Fibroblast of lung (primary cell): ENCODE measurements at regions not wholly inside any gene's neighbourhood (a gene's known extent, or its start where the extent isn't known, plus 50 kb on each side); places are given as distances from the start of the nearest gene placed in this dataset.

ENCODE experiments used
- DNase-seq, 2 donors: peaks; one replicate each; pipeline versions ENCODE4 v3.0.0 to v3.0.0-alpha.2; 2010; ENCODE audit warnings: low read depth in 2 of 2
- H2AFZ ChIP-seq: 2 replicates; pipeline ENCODE4 v1.5.1; 2012; ENCODE audit warnings: low read length, control low read depth, inconsistent platforms
- H3K27ac ChIP-seq: 2 replicates; pipeline ENCODE4 v1.5.1; 2011; ENCODE audit warnings: low read length, control low read depth; ENCODE audit not compliant: insufficient read depth
- H3K27me3 ChIP-seq: 2 replicates; pipeline ENCODE4 v1.5.1; 2011; ENCODE audit warnings: mild to moderate bottlenecking, low read length; ENCODE audit not compliant: control insufficient read depth, insufficient read depth
- H3K36me3 ChIP-seq: 2 replicates; pipeline ENCODE4 v1.5.1; 2011; ENCODE audit warnings: low read length; ENCODE audit not compliant: control insufficient read depth, insufficient read depth
- H3K4me1 ChIP-seq: 2 replicates; pipeline ENCODE4 v1.5.1; 2011; ENCODE audit warnings: low read length; ENCODE audit not compliant: control insufficient read depth, insufficient read depth; ENCODE audit errors: extremely low read depth
- H3K4me2 ChIP-seq: 2 replicates; pipeline ENCODE4 v1.5.1; 2011; ENCODE audit warnings: low read length, control low read depth; ENCODE audit not compliant: insufficient read depth; ENCODE audit errors: extremely low read depth
- H3K4me3 ChIP-seq, 4 experiments: fragments of 200-600 bp in 1 of 4; sonication (generic) in 1 of 4; replicated peaks in 1 of 4; 2 replicates each; pipeline ENCODE4 v1.5.1; 2011 to 2016; ENCODE audit warnings: low read length in 4 of 4, low read depth in 3 of 4, mild to moderate bottlenecking in 3 of 4, control low read depth in 2 of 4, inconsistent platforms in 1 of 4, mixed read lengths in 1 of 4; ENCODE audit not compliant: insufficient read depth in 1 of 4; ENCODE audit errors: control extremely low read depth in 1 of 4
- H3K79me2 ChIP-seq: 2 replicates; pipeline ENCODE4 v1.5.1; 2012; ENCODE audit warnings: mild to moderate bottlenecking, low read length, inconsistent platforms; ENCODE audit not compliant: control insufficient read depth, insufficient read depth
- H3K9ac ChIP-seq: 2 replicates; pipeline ENCODE4 v1.5.1; 2011; ENCODE audit warnings: mild to moderate bottlenecking, low read length, control low read depth; ENCODE audit not compliant: insufficient read depth
- H3K9me3 ChIP-seq: 2 replicates; pipeline ENCODE4 v1.5.1; 2012; ENCODE audit warnings: low read depth, low read length; ENCODE audit not compliant: control insufficient read depth, insufficient read depth
- H4K20me1 ChIP-seq: 2 replicates; pipeline ENCODE4 v1.5.1; 2011; ENCODE audit warnings: low read length; ENCODE audit not compliant: control insufficient read depth, insufficient read depth; ENCODE audit errors: extremely low read depth
- EZH2 ChIP-seq: IDR thresholded peaks from 2 replicates; pipeline ENCODE4 v1.5.1; 2012; ENCODE audit warnings: low read length, control low read depth, mild to moderate bottlenecking; ENCODE audit errors: missing control alignments
- TF ChIP-seq, protein P1 (sequence below), 2 donors: IDR thresholded peaks in 1 of 2; conservative IDR thresholded peaks in 1 of 2; 1 replicate in 1 of 2; 2 replicates in 1 of 2; pipeline ENCODE4 v1.5.1; 2011 to 2012; ENCODE audit warnings: low read length in 2 of 2, control low read depth in 1 of 2, inconsistent platforms in 1 of 2, low read depth in 1 of 2, mild to moderate bottlenecking in 1 of 2

DNA sequence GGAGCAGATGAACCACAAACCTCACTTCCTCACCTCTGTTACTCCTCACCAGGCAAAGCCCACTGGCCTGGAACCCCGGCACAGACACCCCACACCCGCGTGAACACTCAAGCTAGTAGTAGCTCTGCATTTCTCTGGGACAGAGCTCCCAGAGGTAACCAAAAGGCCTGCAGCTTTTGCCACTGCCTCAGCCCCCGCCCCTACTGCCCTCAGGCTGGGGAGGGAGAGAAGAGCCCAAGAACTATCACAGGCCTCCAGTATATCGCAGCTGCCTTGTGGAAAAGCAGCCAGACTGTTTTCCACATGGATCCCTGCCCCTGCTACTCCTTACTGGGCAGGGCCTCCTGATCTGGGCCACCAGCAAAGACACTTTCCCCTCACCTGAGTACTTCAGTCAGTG lies 728.7 kb upstream of the ACTRT1 start:
- Histone ChIP-seq H3K79me2 (no peaks in the 10 kb centered on the region), H3K36me3 (no peaks in the 10 kb centered on the region), H3K9me3 (no peaks in the 10 kb centered on the region), H3K27me3 (no peaks in the 10 kb centered on the region), H3K4me2 (no peak overlapping the region), H3K27ac (no peak overlapping the region), H3K4me1 (no peaks in the 10 kb centered on the region), H3K4me3 (no peak overlapping the region), H3K9ac (no peak overlapping the region), H4K20me1 (no peaks in the 10 kb centered on the region), H2AFZ (no peak overlapping the region)
- no peak for TF ChIP-seq EZH2
- TF ChIP-seq, protein P1, sequence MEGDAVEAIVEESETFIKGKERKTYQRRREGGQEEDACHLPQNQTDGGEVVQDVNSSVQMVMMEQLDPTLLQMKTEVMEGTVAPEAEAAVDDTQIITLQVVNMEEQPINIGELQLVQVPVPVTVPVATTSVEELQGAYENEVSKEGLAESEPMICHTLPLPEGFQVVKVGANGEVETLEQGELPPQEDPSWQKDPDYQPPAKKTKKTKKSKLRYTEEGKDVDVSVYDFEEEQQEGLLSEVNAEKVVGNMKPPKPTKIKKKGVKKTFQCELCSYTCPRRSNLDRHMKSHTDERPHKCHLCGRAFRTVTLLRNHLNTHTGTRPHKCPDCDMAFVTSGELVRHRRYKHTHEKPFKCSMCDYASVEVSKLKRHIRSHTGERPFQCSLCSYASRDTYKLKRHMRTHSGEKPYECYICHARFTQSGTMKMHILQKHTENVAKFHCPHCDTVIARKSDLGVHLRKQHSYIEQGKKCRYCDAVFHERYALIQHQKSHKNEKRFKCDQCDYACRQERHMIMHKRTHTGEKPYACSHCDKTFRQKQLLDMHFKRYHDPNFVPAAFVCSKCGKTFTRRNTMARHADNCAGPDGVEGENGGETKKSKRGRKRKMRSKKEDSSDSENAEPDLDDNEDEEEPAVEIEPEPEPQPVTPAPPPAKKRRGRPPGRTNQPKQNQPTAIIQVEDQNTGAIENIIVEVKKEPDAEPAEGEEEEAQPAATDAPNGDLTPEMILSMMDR (conservative IDR thresholded peaks at IDR 0.05 in 1 of 2, IDR thresholded peaks at IDR 0.05 in 1 of 2; ENCODE audit: low read depth in 1 of 2, low read length in 2 of 2) = no peak
- no peak for DNase-seq

DNA sequence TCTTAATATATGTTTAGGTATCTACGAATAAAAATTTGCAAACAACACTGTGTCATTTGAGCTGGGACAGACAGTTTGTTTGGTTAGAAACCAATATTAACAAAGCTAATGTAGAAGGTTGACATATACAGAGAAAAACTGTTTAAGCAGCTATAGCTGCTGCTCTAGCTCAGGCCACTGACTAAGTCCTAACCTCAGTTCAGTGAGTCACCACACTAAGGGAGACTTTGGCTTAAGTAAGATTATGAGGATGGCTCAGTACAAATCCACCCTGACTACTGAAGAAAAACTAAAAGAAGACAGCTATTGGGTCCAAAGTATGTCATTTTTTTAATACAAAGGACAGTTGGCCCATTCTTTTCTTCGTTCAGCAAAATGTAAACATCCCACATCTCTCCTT lies 717.3 kb upstream of the ACTRT1 start:
- Histone ChIP-seq H3K9me3 (no peaks in the 10 kb centered on the region), H3K27me3 (no peaks in the 10 kb centered on the region), H3K9ac (no peak overlapping the region), H4K20me1 (no peaks in the 10 kb centered on the region), H2AFZ (no peak overlapping the region), H3K79me2 (no peaks in the 10 kb centered on the region), H3K27ac (no peak overlapping the region), H3K4me3 (no peak overlapping the region), H3K36me3 (no peaks in the 10 kb centered on the region), H3K4me1 (no peaks in the 10 kb centered on the region), H3K4me2 (no peak overlapping the region)
- TF ChIP-seq EZH2 = no peak
- TF ChIP-seq, protein P1 (conservative IDR thresholded peaks at IDR 0.05 in 1 of 2, IDR thresholded peaks at IDR 0.05 in 1 of 2; ENCODE audit: low read depth in 1 of 2, low read length in 2 of 2) = no peak
- no peak for DNase-seq

DNA sequence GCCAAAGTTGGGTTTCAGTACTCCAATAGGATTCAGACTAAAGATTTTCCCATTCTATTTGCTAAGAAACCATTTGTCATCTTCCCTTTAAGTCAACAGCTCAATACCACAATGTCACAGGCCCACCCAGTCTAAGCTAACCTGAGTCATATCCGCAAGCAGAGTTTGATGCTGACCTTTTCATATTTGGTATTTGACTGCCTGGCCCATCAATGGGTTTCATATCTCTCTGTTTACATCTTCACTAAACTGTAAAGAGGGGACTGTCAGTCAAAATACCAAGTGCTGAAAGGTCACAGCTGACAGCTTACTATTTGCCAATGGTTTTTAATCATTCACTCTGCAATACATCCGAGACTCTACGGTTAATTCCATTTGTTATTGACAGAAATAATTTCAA lies 707.5 kb upstream of the ACTRT1 start:
- DNase-seq = no peak
- Histone ChIP-seq H3K79me2 (no peaks in the 10 kb centered on the region), H2AFZ (no peak overlapping the region), H3K4me1 (no peaks in the 10 kb centered on the region), H3K27ac (no peak overlapping the region), H3K9ac (no peak overlapping the region), H3K9me3 (no peaks in the 10 kb centered on the region), H3K4me3 (no peak overlapping the region), H3K36me3 (no peaks in the 10 kb centered on the region), H3K27me3 (no peaks in the 10 kb centered on the region), H4K20me1 (no peaks in the 10 kb centered on the region), H3K4me2 (no peak overlapping the region)
- TF ChIP-seq, protein P1 (conservative IDR thresholded peaks at IDR 0.05 in 1 of 2, IDR thresholded peaks at IDR 0.05 in 1 of 2; ENCODE audit: low read depth in 1 of 2, low read length in 2 of 2) = no peak
- TF ChIP-seq EZH2 = no peak
